Lower leg skin (tissue), 3 donors: ENCODE measurements at regions not wholly inside any gene's neighbourhood (a gene's known extent, or its start where the extent isn't known, plus 50 kb on each side); places are given as distances from the start of the nearest gene placed in this dataset.

ENCODE experiments used
- CTCF ChIP-seq, 3 donors: fragments of 450-650 bp; IDR thresholded peaks; one replicate each; pipeline ENCODE4 v1.5.1; 2016; ENCODE audit warnings: antibody characterized with exemption in 3 of 3, mild to moderate bottlenecking in 3 of 3, moderate library complexity in 2 of 3
- POLR2A ChIP-seq, 2 donors: fragments of 450-650 bp; IDR thresholded peaks; one replicate each; pipeline ENCODE4 v1.6.1; 2016 to 2017; ENCODE audit warnings: antibody characterized with exemption in 2 of 2, mild to moderate bottlenecking in 1 of 2, moderate library complexity in 1 of 2

- TF ChIP-seq CTCF (IDR thresholded peaks at IDR 0.05) (no peak), POLR2A (IDR thresholded peaks at IDR 0.05) (no peak)
Measured at GRCh38 chr3:81913886-81914663, 152.6 kb upstream of the GBE1 start.
